ENCODE measurements at regions not wholly inside any gene's neighbourhood (a gene's known extent, or its start where the extent isn't known, plus 50 kb on each side); places are given as distances from the start of the nearest gene placed in this dataset.

DNA sequence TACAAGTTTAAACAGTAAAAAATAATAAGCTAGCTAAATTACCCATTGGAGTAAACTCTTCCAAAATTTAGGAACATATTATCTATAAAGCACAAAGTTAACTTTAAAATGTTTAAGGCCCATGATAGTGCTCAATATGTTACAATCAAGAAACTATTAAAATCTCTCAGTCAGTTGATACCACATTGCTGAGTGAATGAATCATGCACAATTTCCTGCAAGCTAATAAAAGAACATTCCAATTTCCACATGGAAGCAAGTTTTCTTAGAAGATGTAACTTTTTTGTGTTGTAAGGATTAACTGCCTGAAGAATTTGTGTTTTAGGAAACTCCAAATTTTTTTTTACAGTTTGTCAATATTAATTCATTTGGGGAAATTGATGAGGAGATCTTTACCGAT, 666.6 kb downstream of the SLITRK1 start:
- FAIRE-seq, result no peak
- H3K9ac ChIP-seq (ENCODE audit: control insufficient read depth, insufficient read depth, low read length), result no peak overlapping the region
- H3K36me3 ChIP-seq (ENCODE audit: control insufficient read depth in 2 of 2, insufficient read depth in 2 of 2, low read length in 1 of 2), result no peaks in the 10 kb centered on the region
- POLR2A ChIA-PET, result no interaction called here
- CTCF ChIA-PET, result no interaction called here
- no peaks in the 10 kb centered on the region for H3K79me2 ChIP-seq (ENCODE audit: control insufficient read depth, insufficient read depth, low read length)
- RAD21 ChIA-PET (ENCODE audit: unreplicated experiment), result no interaction called here
- H3K27ac ChIP-seq (ENCODE audit: control insufficient read depth, insufficient read depth), result no peak overlapping the region
- H3K4me1 ChIP-seq (ENCODE audit: control insufficient read depth, insufficient read depth, low read length), result no peaks in the 10 kb centered on the region
- no peak for TF ChIP-seq CBX5 (IDR thresholded peaks at IDR 0.05; ENCODE audit: low read depth)
- H3K27me3 ChIP-seq (replicated peaks in 1 of 2; ENCODE audit: control insufficient read depth in 2 of 2, insufficient read depth in 2 of 2, low read length in 1 of 2), result no peaks in the 10 kb centered on the region
- ATAC-seq, result no peak
- no peaks in the 10 kb centered on the region for H3K9me3 ChIP-seq (replicated peaks; ENCODE audit: control insufficient read depth, insufficient read depth, low read length)
- in situ Hi-C loops (cut with MboI) (no loop called here), intact Hi-C loops (cut with micrococcal nuclease; ENCODE audit: unreplicated experiment) (no loop called here)
- no peak for DNase-seq (ENCODE audit: low read depth, low spot score)
- SMC1A ChIA-PET (ENCODE audit: uncharacterized antibody, unreplicated experiment), result interaction anchor here (0.9 kb wide), 1 partner anchor 58 kb away, joined by 3 read pairs; no protein-coding TSS in a partner anchor
- WGBS (ENCODE audit: insufficient coverage, insufficient replicate concordance, low lambda C conversion rate, missing lambda C conversion rate), result 25% methylated on average over 1 of the region's 1 CpG
- no TSS peak for BruUV-seq (replicated peaks)
- H3K4me2 ChIP-seq (ENCODE audit: control insufficient read depth, insufficient read depth), result no peak overlapping the region
- H4K20me1 ChIP-seq (ENCODE audit: control insufficient read depth, insufficient read depth), result no peaks in the 10 kb centered on the region
- no peak overlapping the region for H2AFZ ChIP-seq (ENCODE audit: control insufficient read depth, low read depth, low read length)
- no peak overlapping the region for H3K4me3 ChIP-seq

DNA sequence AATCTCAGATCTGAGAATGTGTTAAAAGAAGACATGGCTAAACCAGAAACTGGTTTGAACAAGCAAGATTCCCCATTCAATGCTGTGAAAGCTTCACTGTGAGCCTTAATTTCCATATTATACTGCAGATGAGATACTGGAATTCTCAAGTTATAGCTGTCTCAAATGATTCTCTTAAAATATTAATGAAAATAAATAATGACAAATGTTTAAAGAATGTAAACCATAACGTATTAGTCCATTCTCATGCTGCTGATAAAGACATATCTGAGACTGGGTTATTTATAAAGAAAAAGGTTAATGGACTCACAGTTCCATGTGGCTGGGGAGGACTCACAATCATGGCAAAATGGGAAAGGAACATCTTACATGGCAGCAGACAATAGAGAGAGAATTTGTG, 667.8 kb downstream of the SLITRK1 start:
- H3K4me3 ChIP-seq, result no peak overlapping the region
- no peaks in the 10 kb centered on the region for H4K20me1 ChIP-seq (ENCODE audit: control insufficient read depth, insufficient read depth)
- no peak overlapping the region for H3K9ac ChIP-seq (ENCODE audit: control insufficient read depth, insufficient read depth, low read length)
- no peaks in the 10 kb centered on the region for H3K27me3 ChIP-seq (replicated peaks in 1 of 2; ENCODE audit: control insufficient read depth in 2 of 2, insufficient read depth in 2 of 2, low read length in 1 of 2)
- RAD21 ChIA-PET (ENCODE audit: unreplicated experiment), result no interaction called here
- H3K9me3 ChIP-seq (replicated peaks; ENCODE audit: control insufficient read depth, insufficient read depth, low read length), result no peaks in the 10 kb centered on the region
- POLR2A ChIA-PET, result no interaction called here
- no peak for FAIRE-seq
- CTCF ChIA-PET, result no interaction called here
- no TSS peak for BruUV-seq (replicated peaks)
- H2AFZ ChIP-seq (ENCODE audit: control insufficient read depth, low read depth, low read length), result no peak overlapping the region
- in situ Hi-C loops (cut with MboI), result no loop called here
- H3K36me3 ChIP-seq (ENCODE audit: control insufficient read depth in 2 of 2, insufficient read depth in 2 of 2, low read length in 1 of 2), result no peaks in the 10 kb centered on the region
- no peak for DNase-seq (ENCODE audit: low read depth, low spot score)
- intact Hi-C loops (cut with micrococcal nuclease; ENCODE audit: unreplicated experiment), result no loop called here
- H3K4me1 ChIP-seq (ENCODE audit: control insufficient read depth, insufficient read depth, low read length), result no peaks in the 10 kb centered on the region
- no peak for ATAC-seq
- H3K27ac ChIP-seq (ENCODE audit: control insufficient read depth, insufficient read depth), result no peak overlapping the region
- no peaks in the 10 kb centered on the region for H3K79me2 ChIP-seq (ENCODE audit: control insufficient read depth, insufficient read depth, low read length)
- WGBS (ENCODE audit: insufficient coverage, insufficient replicate concordance, low lambda C conversion rate, missing lambda C conversion rate), result 5% methylated on average over 1 of the region's 1 CpG
- SMC1A ChIA-PET (ENCODE audit: uncharacterized antibody, unreplicated experiment), result interaction anchor here (1.0 kb wide), 1 partner anchor 56 kb away, joined by 3 read pairs; no protein-coding TSS in a partner anchor
- H3K4me2 ChIP-seq (ENCODE audit: control insufficient read depth, insufficient read depth), result no peak overlapping the region
- TF ChIP-seq, protein P1, sequence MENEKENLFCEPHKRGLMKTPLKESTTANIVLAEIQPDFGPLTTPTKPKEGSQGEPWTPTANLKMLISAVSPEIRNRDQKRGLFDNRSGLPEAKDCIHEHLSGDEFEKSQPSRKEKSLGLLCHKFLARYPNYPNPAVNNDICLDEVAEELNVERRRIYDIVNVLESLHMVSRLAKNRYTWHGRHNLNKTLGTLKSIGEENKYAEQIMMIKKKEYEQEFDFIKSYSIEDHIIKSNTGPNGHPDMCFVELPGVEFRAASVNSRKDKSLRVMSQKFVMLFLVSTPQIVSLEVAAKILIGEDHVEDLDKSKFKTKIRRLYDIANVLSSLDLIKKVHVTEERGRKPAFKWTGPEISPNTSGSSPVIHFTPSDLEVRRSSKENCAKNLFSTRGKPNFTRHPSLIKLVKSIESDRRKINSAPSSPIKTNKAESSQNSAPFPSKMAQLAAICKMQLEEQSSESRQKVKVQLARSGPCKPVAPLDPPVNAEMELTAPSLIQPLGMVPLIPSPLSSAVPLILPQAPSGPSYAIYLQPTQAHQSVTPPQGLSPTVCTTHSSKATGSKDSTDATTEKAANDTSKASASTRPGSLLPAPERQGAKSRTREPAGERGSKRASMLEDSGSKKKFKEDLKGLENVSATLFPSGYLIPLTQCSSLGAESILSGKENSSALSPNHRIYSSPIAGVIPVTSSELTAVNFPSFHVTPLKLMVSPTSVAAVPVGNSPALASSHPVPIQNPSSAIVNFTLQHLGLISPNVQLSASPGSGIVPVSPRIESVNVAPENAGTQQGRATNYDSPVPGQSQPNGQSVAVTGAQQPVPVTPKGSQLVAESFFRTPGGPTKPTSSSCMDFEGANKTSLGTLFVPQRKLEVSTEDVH (IDR thresholded peaks at IDR 0.05; ENCODE audit: low read depth, partially characterized antibody), result no peak
- TF ChIP-seq HDGF (IDR thresholded peaks at IDR 0.05) (no peak), BRCA1 (IDR thresholded peaks at IDR 0.05; ENCODE audit: low read depth, low read length) (no peak), EGR1 (IDR thresholded peaks at IDR 0.05; ENCODE audit: borderline replicate concordance in 1 of 2, low read depth in 2 of 2, low read length in 2 of 2) (no peak), SMAD5 (IDR thresholded peaks at IDR 0.05; ENCODE audit: low read depth) (no peak), ASH2L (IDR thresholded peaks at IDR 0.05; ENCODE audit: borderline replicate concordance, low read depth) (no peak), NFYB (IDR thresholded peaks at IDR 0.05; ENCODE audit: insufficient read depth, low read depth, low read length) (no peak), NRF1 (conservative IDR thresholded peaks at IDR 0.05; ENCODE audit: low read depth, low read length) (no peak), KDM1A (IDR thresholded peaks at IDR 0.05; ENCODE audit: borderline replicate concordance) (no peak), TAF1 (IDR thresholded peaks at IDR 0.05; ENCODE audit: borderline replicate concordance, low read depth, low read length) (no peak), PAX8 (IDR thresholded peaks at IDR 0.05) (no peak)
- TF ChIP-seq, protein P2, sequence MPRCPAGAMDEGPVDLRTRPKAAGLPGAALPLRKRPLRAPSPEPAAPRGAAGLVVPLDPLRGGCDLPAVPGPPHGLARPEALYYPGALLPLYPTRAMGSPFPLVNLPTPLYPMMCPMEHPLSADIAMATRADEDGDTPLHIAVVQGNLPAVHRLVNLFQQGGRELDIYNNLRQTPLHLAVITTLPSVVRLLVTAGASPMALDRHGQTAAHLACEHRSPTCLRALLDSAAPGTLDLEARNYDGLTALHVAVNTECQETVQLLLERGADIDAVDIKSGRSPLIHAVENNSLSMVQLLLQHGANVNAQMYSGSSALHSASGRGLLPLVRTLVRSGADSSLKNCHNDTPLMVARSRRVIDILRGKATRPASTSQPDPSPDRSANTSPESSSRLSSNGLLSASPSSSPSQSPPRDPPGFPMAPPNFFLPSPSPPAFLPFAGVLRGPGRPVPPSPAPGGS (IDR thresholded peaks at IDR 0.05; ENCODE audit: borderline replicate concordance, insufficient read depth, low read depth, low read length, poor library complexity, severe bottlenecking), result no peak
- TF ChIP-seq, protein P3, sequence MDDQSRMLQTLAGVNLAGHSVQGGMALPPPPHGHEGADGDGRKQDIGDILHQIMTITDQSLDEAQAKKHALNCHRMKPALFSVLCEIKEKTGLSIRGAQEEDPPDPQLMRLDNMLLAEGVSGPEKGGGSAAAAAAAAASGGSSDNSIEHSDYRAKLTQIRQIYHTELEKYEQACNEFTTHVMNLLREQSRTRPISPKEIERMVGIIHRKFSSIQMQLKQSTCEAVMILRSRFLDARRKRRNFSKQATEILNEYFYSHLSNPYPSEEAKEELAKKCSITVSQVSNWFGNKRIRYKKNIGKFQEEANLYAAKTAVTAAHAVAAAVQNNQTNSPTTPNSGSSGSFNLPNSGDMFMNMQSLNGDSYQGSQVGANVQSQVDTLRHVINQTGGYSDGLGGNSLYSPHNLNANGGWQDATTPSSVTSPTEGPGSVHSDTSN (IDR thresholded peaks at IDR 0.05; ENCODE audit: insufficient replicate concordance, low read depth, low read length), result no peak

Measured in GM12878 (cell line).